ENCODE measurements at regions not wholly inside any gene's neighbourhood (a gene's known extent, or its start where the extent isn't known, plus 50 kb on each side); places are given as distances from the start of the nearest gene placed in this dataset.

DNA sequence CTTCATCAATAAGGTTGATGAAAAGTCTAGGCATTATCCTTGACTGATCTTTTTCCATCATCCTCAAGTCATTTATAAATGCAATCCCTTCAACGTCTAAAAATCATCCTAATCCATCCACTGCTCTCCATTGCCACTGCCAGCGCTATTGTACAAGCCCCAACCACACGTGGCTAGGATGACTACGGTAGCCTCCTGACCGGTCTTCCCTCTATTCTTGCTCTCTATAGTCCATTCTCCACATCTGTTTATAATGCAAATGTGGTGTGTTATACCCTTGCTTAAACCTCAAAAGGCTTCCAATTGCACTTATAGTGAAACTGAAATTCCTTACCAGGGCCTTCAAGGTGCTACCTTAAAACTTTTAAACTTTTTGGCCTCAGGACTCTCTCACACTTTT is 410.6 kb upstream of the ADAMTS9 start:
- no peak for TF ChIP-seq EZH2 (IDR thresholded peaks at IDR 0.05; ENCODE audit: borderline replicate concordance, low read length)
- TF ChIP-seq, protein P1, sequence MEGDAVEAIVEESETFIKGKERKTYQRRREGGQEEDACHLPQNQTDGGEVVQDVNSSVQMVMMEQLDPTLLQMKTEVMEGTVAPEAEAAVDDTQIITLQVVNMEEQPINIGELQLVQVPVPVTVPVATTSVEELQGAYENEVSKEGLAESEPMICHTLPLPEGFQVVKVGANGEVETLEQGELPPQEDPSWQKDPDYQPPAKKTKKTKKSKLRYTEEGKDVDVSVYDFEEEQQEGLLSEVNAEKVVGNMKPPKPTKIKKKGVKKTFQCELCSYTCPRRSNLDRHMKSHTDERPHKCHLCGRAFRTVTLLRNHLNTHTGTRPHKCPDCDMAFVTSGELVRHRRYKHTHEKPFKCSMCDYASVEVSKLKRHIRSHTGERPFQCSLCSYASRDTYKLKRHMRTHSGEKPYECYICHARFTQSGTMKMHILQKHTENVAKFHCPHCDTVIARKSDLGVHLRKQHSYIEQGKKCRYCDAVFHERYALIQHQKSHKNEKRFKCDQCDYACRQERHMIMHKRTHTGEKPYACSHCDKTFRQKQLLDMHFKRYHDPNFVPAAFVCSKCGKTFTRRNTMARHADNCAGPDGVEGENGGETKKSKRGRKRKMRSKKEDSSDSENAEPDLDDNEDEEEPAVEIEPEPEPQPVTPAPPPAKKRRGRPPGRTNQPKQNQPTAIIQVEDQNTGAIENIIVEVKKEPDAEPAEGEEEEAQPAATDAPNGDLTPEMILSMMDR (conservative IDR thresholded peaks at IDR 0.05 in 1 of 2, IDR thresholded peaks at IDR 0.05 in 1 of 2; ENCODE audit: extremely low read depth in 1 of 2, insufficient read depth in 1 of 2, low read depth in 1 of 2, low read length in 2 of 2), result no peak
